Inferior parietal cortex (tissue), 1 donor: ENCODE measurements at regions not wholly inside any gene's neighbourhood (a gene's known extent, or its start where the extent isn't known, plus 50 kb on each side); places are given as distances from the start of the nearest gene placed in this dataset.

Experiments used
- DNase-seq: peaks from one replicate; pipeline ENCODE4 v3.0.0-alpha.2; 2016; ENCODE audit errors: extremely low spot score

- DNase-seq: no peak
Observed at GRCh38 chr2:8159966-8160603, 521.8 kb upstream of the ID2 start.

GRCh38 chr2:8160959-8161358 lies 520.9 kb upstream of the ID2 start:
- DNase-seq: no peak

- no peak for DNase-seq
Observed at GRCh38 chr2:8162552-8162951, 519.3 kb upstream of the ID2 start.

- no peak for DNase-seq
Observed at GRCh38 chr2:8165550-8165949, 516.3 kb upstream of the ID2 start.

GRCh38 chr2:8168022-8168717 lies 513.7 kb upstream of the ID2 start:
- DNase-seq: no peak

- DNase-seq: no peak
Observed at GRCh38 chr2:8168876-8169424, 512.9 kb upstream of the ID2 start.

GRCh38 chr2:8169443-8169842 lies 512.4 kb upstream of the ID2 start:
- no peak for DNase-seq

GRCh38 chr2:8170552-8171327 lies 511.1 kb upstream of the ID2 start:
- no peak for DNase-seq

- no peak for DNase-seq
Observed at GRCh38 chr2:8171608-8172007, 510.2 kb upstream of the ID2 start.

- DNase-seq: no peak
Observed at GRCh38 chr2:8172661-8173060, 509.2 kb upstream of the ID2 start.

- no peak for DNase-seq
Observed at GRCh38 chr2:8174641-8175257, 507.1 kb upstream of the ID2 start.

GRCh38 chr2:8176887-8177286 lies 505.0 kb upstream of the ID2 start:
- DNase-seq: no peak

- DNase-seq: no peak
Observed at GRCh38 chr2:8177566-8177965, 504.3 kb upstream of the ID2 start.

- no peak for DNase-seq
Observed at GRCh38 chr2:8178911-8179310, 502.9 kb upstream of the ID2 start.

- DNase-seq: no peak
Observed at GRCh38 chr2:8189316-8189715, 492.5 kb upstream of the ID2 start.

- no peak for DNase-seq
Observed at GRCh38 chr2:8190279-8190678, 491.6 kb upstream of the ID2 start.

- DNase-seq: no peak
Observed at GRCh38 chr2:8191427-8191826, 490.4 kb upstream of the ID2 start.

- no peak for DNase-seq
Observed at GRCh38 chr2:8193146-8193545, 488.7 kb upstream of the ID2 start.

- no peak for DNase-seq
Observed at GRCh38 chr2:8193686-8194615, 487.9 kb upstream of the ID2 start.

- no peak for DNase-seq
Observed at GRCh38 chr2:8195784-8196183, 486.1 kb upstream of the ID2 start.

GRCh38 chr2:8196316-8196715 lies 485.5 kb upstream of the ID2 start:
- peak; percentile 37 for DNase-seq
